K562 (cell line): ENCODE measurements at regions not wholly inside any gene's neighbourhood (a gene's known extent, or its start where the extent isn't known, plus 50 kb on each side); places are given as distances from the start of the nearest gene placed in this dataset.

Source experiments
- CHAMP1 ChIP-seq: fragments of 450-650 bp; IDR thresholded peaks from 2 replicates; pipeline ENCODE4 v1.6.1; 2016; ENCODE audit warnings: mild to moderate bottlenecking
- FOSL1 ChIP-seq: fragments of 200-800 bp; sonication (Bioruptor generic); conservative IDR thresholded peaks from 2 replicates; pipeline ENCODE4 v1.6.1; 2016; ENCODE audit warnings: missing genetic modification characterization, missing compliant biosample characterization
- GTF2F1 ChIP-seq: IDR thresholded peaks from 2 replicates; pipeline ENCODE4 v1.6.1; 2011; ENCODE audit warnings: low read depth, low read length, improper control_type of control experiment
- MBD2 ChIP-seq: sonication (generic); IDR thresholded peaks from 2 replicates; pipeline ENCODE4 v1.6.1; 2016; ENCODE audit warnings: low read depth, borderline replicate concordance
- PRPF4 ChIP-seq: fragments of 200-400 bp; formaldehyde crosslinking; IDR thresholded peaks from one replicate; pipeline ENCODE4 v1.6.1; 2017; ENCODE audit warnings: low read length, low read depth, mild to moderate bottlenecking; ENCODE audit not compliant: insufficient read depth, poor library complexity, severe bottlenecking
- TOE1 ChIP-seq, 2 experiments: fragments of 450-650 bp in 1 of 2; sonication (generic) in 1 of 2; formaldehyde crosslinking in 1 of 2; IDR thresholded peaks; 2 replicates each; pipeline versions ENCODE4 v1.7.1 to v1.8.0; 2016 to 2022; ENCODE audit warnings: borderline replicate concordance in 2 of 2, mild to moderate bottlenecking in 2 of 2, antibody characterized with exemption in 1 of 2, inconsistent platforms in 1 of 2, low read depth in 1 of 2, missing genetic modification reagents in 1 of 2, moderate library complexity in 1 of 2
- ZBTB17 ChIP-seq: fragments of 450-650 bp; formaldehyde crosslinking; IDR thresholded peaks from 2 replicates; pipeline ENCODE4 v1.4.0; 2020; ENCODE audit warnings: mild to moderate bottlenecking
- ZNF318 ChIP-seq, 2 experiments: fragments of 450-650 bp; IDR thresholded peaks; 2 replicates each; pipeline ENCODE4 v1.6.1; 2016; ENCODE audit warnings: mild to moderate bottlenecking in 2 of 2, borderline replicate concordance in 1 of 2, low read depth in 1 of 2, moderate library complexity in 1 of 2
- ZNF77 ChIP-seq: fragments of 250-450 bp; sonication (Bioruptor Pico); IDR thresholded peaks from 2 replicates; pipeline ENCODE4 v1.5.0; 2020

DNA sequence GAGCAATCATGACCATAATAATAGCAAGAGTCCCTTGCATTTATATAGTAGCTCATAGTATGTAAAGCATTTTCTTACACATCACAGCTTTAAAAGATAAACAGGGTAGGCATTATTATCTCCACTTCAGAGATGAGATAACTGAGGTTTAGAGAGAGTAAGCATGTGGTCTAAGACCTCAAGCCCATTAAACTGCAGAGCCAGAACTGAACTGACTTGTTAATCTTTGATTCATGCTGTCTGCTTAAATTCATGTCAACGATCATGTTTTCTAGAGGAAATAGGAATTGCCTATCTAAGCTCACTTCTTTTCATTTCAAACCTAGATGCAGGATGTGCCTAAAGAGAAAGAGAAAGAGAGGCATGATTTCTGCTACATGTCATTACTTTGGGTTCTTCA lies 524.8 kb downstream of the PTPRC start (continued):
- TF ChIP-seq ZNF318 (IDR thresholded peaks at IDR 0.05; ENCODE audit: borderline replicate concordance in 1 of 2, low read depth in 1 of 2) (no peak), ZBTB17 (CRISPR knock-in tag) (no peak), MBD2 (no peak), GTF2F1 (no peak), CHAMP1 (no peak), TOE1 (IDR thresholded peaks at IDR 0.05; ENCODE audit: borderline replicate concordance) (no peak), TOE1 (CRISPR knock-in tag; IDR thresholded peaks at IDR 0.05; ENCODE audit: borderline replicate concordance, low read depth) (no peak), ZNF77 (CRISPR knock-in tag) (no peak), FOSL1 (no peak), PRPF4 (no peak)
